GM03348 (cell line): ENCODE measurements at regions not wholly inside any gene's neighbourhood (a gene's known extent, or its start where the extent isn't known, plus 50 kb on each side); places are given as distances from the start of the nearest gene placed in this dataset.

Experiments used
- DNase-seq: peaks from one replicate; pipeline ENCODE4 v3.0.0; 2012; ENCODE audit warnings: low spot score

- DNase-seq: no peak
Observed at GRCh38 chr2:126309185-126309584, 346.8 kb upstream of the GYPC start.

GRCh38 chr2:126312579-126312978, 343.4 kb upstream of the GYPC start:
- no peak for DNase-seq

GRCh38 chr2:126315828-126316227, 340.1 kb upstream of the GYPC start:
- DNase-seq: no peak

- no peak for DNase-seq
Observed at GRCh38 chr2:126317790-126318431, 338.0 kb upstream of the GYPC start.

- no peak for DNase-seq
Observed at GRCh38 chr2:126322342-126322741, 333.6 kb upstream of the GYPC start.

- DNase-seq: no peak
Observed at GRCh38 chr2:126325202-126325601, 330.8 kb upstream of the GYPC start.

- no peak for DNase-seq
Observed at GRCh38 chr2:126329173-126329572, 326.8 kb upstream of the GYPC start.

GRCh38 chr2:126342457-126342856, 313.5 kb upstream of the GYPC start:
- no peak for DNase-seq

- no peak for DNase-seq
Observed at GRCh38 chr2:126343136-126343535, 312.8 kb upstream of the GYPC start.

- no peak for DNase-seq
Observed at GRCh38 chr2:126344493-126344892, 311.5 kb upstream of the GYPC start.

- no peak for DNase-seq
Observed at GRCh38 chr2:126345691-126346090, 310.3 kb upstream of the GYPC start.

- DNase-seq: no peak
Observed at GRCh38 chr2:126356631-126357030, 299.3 kb upstream of the GYPC start.

- no peak for DNase-seq
Observed at GRCh38 chr2:126358122-126358521, 297.8 kb upstream of the GYPC start.

GRCh38 chr2:126359494-126359893, 296.5 kb upstream of the GYPC start:
- DNase-seq: no peak

- DNase-seq: no peak
Observed at GRCh38 chr2:126367361-126367760, 288.6 kb upstream of the GYPC start.

- DNase-seq: no peak
Observed at GRCh38 chr2:126368758-126369157, 287.2 kb upstream of the GYPC start.

- DNase-seq: no peak
Observed at GRCh38 chr2:126370201-126370600, 285.8 kb upstream of the GYPC start.

- DNase-seq: no peak
Observed at GRCh38 chr2:126372406-126372805, 283.6 kb upstream of the GYPC start.

- no peak for DNase-seq
Observed at GRCh38 chr2:126378176-126378575, 277.8 kb upstream of the GYPC start.

- DNase-seq: no peak
Observed at GRCh38 chr2:126381091-126381490, 274.9 kb upstream of the GYPC start.

GRCh38 chr2:126382998-126383397, 273.0 kb upstream of the GYPC start:
- no peak for DNase-seq

GRCh38 chr2:126383800-126384199, 272.2 kb upstream of the GYPC start:
- no peak for DNase-seq

GRCh38 chr2:126385441-126385840, 270.5 kb upstream of the GYPC start:
- no peak for DNase-seq

- DNase-seq: no peak
Observed at GRCh38 chr2:126385983-126386382, 270.0 kb upstream of the GYPC start.

GRCh38 chr2:126389446-126389845, 266.5 kb upstream of the GYPC start:
- DNase-seq: no peak
